AG09309 (cell line): ENCODE measurements at regions not wholly inside any gene's neighbourhood (a gene's known extent, or its start where the extent isn't known, plus 50 kb on each side); places are given as distances from the start of the nearest gene placed in this dataset.
"Not testable (repeated sequence)": the region's sequence is repeated elsewhere in the genome, so short reads cannot be mapped to it uniquely, and the experiment has no call there.

Experiments
- DNase-seq: peaks from one replicate; pipeline ENCODE4 v3.0.0-alpha.2; 2010; ENCODE audit warnings: low read depth
- H3K4me3 ChIP-seq: 2 replicates; pipeline ENCODE4 v1.5.1; 2011; ENCODE audit warnings: mild to moderate bottlenecking, low read depth, low read length, moderate library complexity; ENCODE audit not compliant: control insufficient read depth
- CTCF ChIP-seq: IDR thresholded peaks from 2 replicates; pipeline ENCODE4 v1.5.1; 2011; ENCODE audit warnings: mild to moderate bottlenecking, low read depth, low read length, inconsistent platforms; ENCODE audit not compliant: insufficient read depth, control insufficient read depth; ENCODE audit errors: missing control alignments

- H3K4me3 ChIP-seq: no peak overlapping the region
- DNase-seq: no peak
- no peak for TF ChIP-seq CTCF
These were observed 287.4 kb downstream of the TECRL start for GRCh38 chr4:64121803-64122202.

GRCh38 chr4:64105903-64106302 is 303.3 kb downstream of the TECRL start:
- TF ChIP-seq CTCF: no peak
- DNase-seq: no peak
- H3K4me3 ChIP-seq: no peak overlapping the region

- no peak for TF ChIP-seq CTCF
- H3K4me3 ChIP-seq: no peak overlapping the region
- no peak for DNase-seq
These were observed 313.9 kb downstream of the TECRL start for GRCh38 chr4:64095398-64095797.

DNA sequence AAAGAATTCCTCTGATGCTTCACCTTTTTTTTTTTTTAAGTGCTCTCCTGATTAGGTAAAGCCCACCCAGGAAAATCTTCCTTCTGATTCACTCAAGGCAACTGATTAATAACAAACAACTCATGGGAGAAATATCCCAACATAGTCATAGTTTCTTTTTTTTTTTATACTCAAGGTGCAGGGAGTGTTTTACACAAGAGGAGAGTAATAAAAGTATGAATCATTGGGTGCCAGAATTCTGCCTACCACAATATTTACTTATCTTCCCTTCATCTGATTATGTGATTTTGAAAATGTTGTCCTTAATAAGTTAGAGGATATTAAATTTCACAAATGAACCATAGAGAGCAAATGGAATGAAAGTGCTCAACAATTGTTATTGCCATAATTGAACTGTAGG is 329.9 kb downstream of the TECRL start:
- no peak for DNase-seq
- no peak for TF ChIP-seq CTCF
- H3K4me3 ChIP-seq: no peak overlapping the region

- DNase-seq: no peak
- no peak overlapping the region for H3K4me3 ChIP-seq
- TF ChIP-seq CTCF: no peak
These were observed 341.2 kb downstream of the TECRL start for GRCh38 chr4:64068096-64068495.

GRCh38 chr4:64062991-64063390 is 346.3 kb downstream of the TECRL start:
- H3K4me3 ChIP-seq: no peak overlapping the region
- no peak for TF ChIP-seq CTCF
- no peak for DNase-seq

GRCh38 chr4:64037033-64037432 is 372.2 kb downstream of the TECRL start:
- H3K4me3 ChIP-seq, DNase-seq: not testable (repeated sequence)
